CD4-positive, alpha-beta T cell (primary cell): ENCODE measurements at regions not wholly inside any gene's neighbourhood (a gene's known extent, or its start where the extent isn't known, plus 50 kb on each side); places are given as distances from the start of the nearest gene placed in this dataset.

Experiments used
- ATAC-seq: fragments of 200-7000 bp; cut with Tn5 transposase; one replicate; pipeline ENCODE4 v1.10.0; 2022; ENCODE audit warnings: mild to moderate bottlenecking; ENCODE audit not compliant: poor library complexity
- CTCF ChIA-PET: fragments of 350-600 bp; sonication (Branson Sonifier 250); formaldehyde crosslinking; loops from one replicate; lab custom pipeline; 2021; ENCODE audit warnings: antibody characterized with exemption, inconsistent platforms; lab: Charles Lee
- POLR2A ChIA-PET: fragments of 350-600 bp; sonication (Branson Sonifier 250); formaldehyde crosslinking; loops from one replicate; lab custom pipeline; 2021; ENCODE audit warnings: antibody characterized with exemption, inconsistent platforms; lab: Charles Lee
- DNase-seq, 14 experiments: peaks; one replicate each; pipeline ENCODE4 v3.0.0-alpha.2; 2013 to 2020; ENCODE audit warnings: mixed read lengths in 2 of 14
- H3K27ac ChIP-seq, 2 donors: one replicate each; pipeline versions ENCODE4 v1.5.1 to v1.7.0; 2013; ENCODE audit warnings: low read length in 2 of 2, low read depth in 1 of 2, mild to moderate bottlenecking in 1 of 2
- H3K27me3 ChIP-seq, 2 experiments: 1 replicate in 1 of 2; 2 replicates in 1 of 2; pipeline versions ENCODE4 v1.6.1 to v1.7.0; 2013; ENCODE audit warnings: low read length in 2 of 2, control low read depth in 1 of 2, mild to moderate bottlenecking in 1 of 2, moderate library complexity in 1 of 2; ENCODE audit not compliant: insufficient read depth in 2 of 2, control insufficient read depth in 1 of 2
- H3K36me3 ChIP-seq: one replicate; pipeline ENCODE4 v1.6.1; 2013; ENCODE audit warnings: low read length, control low read depth; ENCODE audit not compliant: insufficient read depth
- H3K4me1 ChIP-seq: one replicate; pipeline ENCODE4 v1.6.1; 2013; ENCODE audit warnings: low read length, control low read depth; ENCODE audit not compliant: insufficient read depth
- H3K4me3 ChIP-seq: one replicate; pipeline ENCODE4 v1.5.1; 2013; ENCODE audit warnings: mild to moderate bottlenecking, low read length, moderate library complexity
- H3K9me3 ChIP-seq, 2 experiments: 1 replicate in 1 of 2; 2 replicates in 1 of 2; pipeline versions ENCODE4 v1.6.1 to v1.7.0; 2013; ENCODE audit warnings: low read length in 2 of 2, mild to moderate bottlenecking in 2 of 2, control low read depth in 1 of 2, moderate library complexity in 1 of 2; ENCODE audit not compliant: control insufficient read depth in 1 of 2, insufficient read depth in 1 of 2
- H3K27ac Mint-ChIP-seq: one replicate; pipeline ENCODE4 v1.8.0; 2020; ENCODE audit warnings: mixed read lengths
- H3K27me3 Mint-ChIP-seq: one replicate; pipeline ENCODE4 v1.8.0; 2021; ENCODE audit warnings: mixed read lengths
- H3K36me3 Mint-ChIP-seq: one replicate; pipeline ENCODE4 v1.8.0; 2021; ENCODE audit warnings: low read depth, mixed read lengths
- H3K4me1 Mint-ChIP-seq: one replicate; pipeline ENCODE4 v1.8.0; 2021; ENCODE audit warnings: low read depth, mixed read lengths
- H3K4me3 Mint-ChIP-seq: one replicate; pipeline ENCODE4 v1.8.0; 2020; ENCODE audit warnings: mild to moderate bottlenecking, mixed read lengths
- H3K9me3 Mint-ChIP-seq: one replicate; pipeline ENCODE4 v1.8.0; 2020; ENCODE audit warnings: mixed read lengths
- intact Hi-C, 2 experiments: fragments of 100-400 bp; cut with DNase I in 1 of 2; cut with micrococcal nuclease in 1 of 2; formaldehyde crosslinking; loops; one replicate each; pipeline versions ENCODE4 v1.15.1 to v1.9.0; 2023 to 2025; cut with DNase I, micrococcal nuclease
- TF ChIP-seq, protein P1 (sequence below): fragments of 200-600 bp; IDR thresholded peaks from one replicate; pipeline ENCODE4 v1.8.0; 2022; ENCODE audit warnings: antibody characterized with exemption, mild to moderate bottlenecking

DNA sequence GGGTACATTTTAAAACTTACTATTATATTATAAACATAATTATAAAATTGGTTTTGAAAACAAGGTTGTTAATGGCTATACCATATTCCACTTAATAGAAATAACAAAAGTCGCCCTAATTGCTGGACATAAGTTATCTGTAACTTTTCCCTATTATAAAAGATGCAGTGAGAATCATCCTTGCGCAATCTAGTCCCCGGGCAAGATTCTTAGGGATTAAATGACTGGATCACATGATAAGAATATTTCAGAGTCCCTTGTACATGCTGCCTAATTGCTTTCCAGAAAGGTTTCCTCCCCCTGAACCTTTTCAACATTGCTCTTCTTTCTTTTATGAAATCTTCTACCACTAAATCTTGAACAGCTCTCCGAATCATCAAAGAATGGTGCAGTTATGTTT lies 479.8 kb upstream of the MKI67 start:
- no peaks in the 10 kb centered on the region for H3K4me1 Mint-ChIP-seq
- ATAC-seq, result no peak
- H3K27ac ChIP-seq, result no peak overlapping the region
- TF ChIP-seq, protein P1, sequence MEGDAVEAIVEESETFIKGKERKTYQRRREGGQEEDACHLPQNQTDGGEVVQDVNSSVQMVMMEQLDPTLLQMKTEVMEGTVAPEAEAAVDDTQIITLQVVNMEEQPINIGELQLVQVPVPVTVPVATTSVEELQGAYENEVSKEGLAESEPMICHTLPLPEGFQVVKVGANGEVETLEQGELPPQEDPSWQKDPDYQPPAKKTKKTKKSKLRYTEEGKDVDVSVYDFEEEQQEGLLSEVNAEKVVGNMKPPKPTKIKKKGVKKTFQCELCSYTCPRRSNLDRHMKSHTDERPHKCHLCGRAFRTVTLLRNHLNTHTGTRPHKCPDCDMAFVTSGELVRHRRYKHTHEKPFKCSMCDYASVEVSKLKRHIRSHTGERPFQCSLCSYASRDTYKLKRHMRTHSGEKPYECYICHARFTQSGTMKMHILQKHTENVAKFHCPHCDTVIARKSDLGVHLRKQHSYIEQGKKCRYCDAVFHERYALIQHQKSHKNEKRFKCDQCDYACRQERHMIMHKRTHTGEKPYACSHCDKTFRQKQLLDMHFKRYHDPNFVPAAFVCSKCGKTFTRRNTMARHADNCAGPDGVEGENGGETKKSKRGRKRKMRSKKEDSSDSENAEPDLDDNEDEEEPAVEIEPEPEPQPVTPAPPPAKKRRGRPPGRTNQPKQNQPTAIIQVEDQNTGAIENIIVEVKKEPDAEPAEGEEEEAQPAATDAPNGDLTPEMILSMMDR, result no peak
- intact Hi-C loops, result no loop called here
- peaks cover 0 to 3% of the 10 kb centered on the region in 2 experiments for H3K9me3 ChIP-seq
- H3K27ac Mint-ChIP-seq, result no peak overlapping the region
- H3K36me3 ChIP-seq, result no peaks in the 10 kb centered on the region
- peaks cover 5% of the 10 kb centered on the region for H3K27me3 Mint-ChIP-seq
- H3K27me3 ChIP-seq, result no peaks in the 10 kb centered on the region
- ChIA-PET CTCF (no interaction called here), POLR2A (no interaction called here)
- no peaks in the 10 kb centered on the region for H3K4me1 ChIP-seq
- no peak overlapping the region for H3K4me3 ChIP-seq
- H3K36me3 Mint-ChIP-seq, result no peaks in the 10 kb centered on the region
- no peak for DNase-seq
- no peak overlapping the region for H3K4me3 Mint-ChIP-seq
- H3K9me3 Mint-ChIP-seq, result no peaks in the 10 kb centered on the region

DNA sequence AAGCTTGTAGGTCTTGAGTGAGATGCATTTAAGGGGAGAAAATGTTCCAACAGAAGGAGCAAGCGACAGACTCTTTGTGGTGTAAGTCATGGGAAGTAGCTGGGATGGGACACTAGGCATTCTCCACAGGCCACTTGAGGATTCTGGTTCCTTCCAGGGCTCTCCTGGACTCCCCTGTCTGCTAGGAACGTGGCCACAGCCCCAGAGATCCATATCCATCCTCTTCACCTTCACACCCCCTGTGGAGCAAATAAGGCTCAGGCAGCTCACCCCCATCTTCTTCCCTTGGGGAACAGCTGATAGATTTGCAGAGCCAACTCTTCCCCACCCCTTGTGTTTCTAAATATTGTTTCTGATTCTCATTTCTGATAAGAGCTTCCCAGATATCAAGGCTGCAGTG lies 482.6 kb upstream of the MKI67 start:
- Histone ChIP-seq H3K27me3 (no peaks in the 10 kb centered on the region), H3K27ac (no peak overlapping the region), H3K9me3 (peaks cover 0 to 7% of the 10 kb centered on the region in 2 experiments), H3K4me1 (no peaks in the 10 kb centered on the region), H3K4me3 (no peak overlapping the region), H3K36me3 (no peaks in the 10 kb centered on the region)
- no peaks in the 10 kb centered on the region for H3K27me3 Mint-ChIP-seq
- H3K36me3 Mint-ChIP-seq, result no peaks in the 10 kb centered on the region
- intact Hi-C loops, result no loop called here
- H3K9me3 Mint-ChIP-seq, result no peaks in the 10 kb centered on the region
- no peak overlapping the region for H3K4me3 Mint-ChIP-seq
- ATAC-seq (no peak), DNase-seq (no peak)
- no peaks in the 10 kb centered on the region for H3K4me1 Mint-ChIP-seq
- ChIA-PET POLR2A (no interaction called here), CTCF (no interaction called here)
- no peak overlapping the region for H3K27ac Mint-ChIP-seq
- TF ChIP-seq, protein P1, result no peak

DNA sequence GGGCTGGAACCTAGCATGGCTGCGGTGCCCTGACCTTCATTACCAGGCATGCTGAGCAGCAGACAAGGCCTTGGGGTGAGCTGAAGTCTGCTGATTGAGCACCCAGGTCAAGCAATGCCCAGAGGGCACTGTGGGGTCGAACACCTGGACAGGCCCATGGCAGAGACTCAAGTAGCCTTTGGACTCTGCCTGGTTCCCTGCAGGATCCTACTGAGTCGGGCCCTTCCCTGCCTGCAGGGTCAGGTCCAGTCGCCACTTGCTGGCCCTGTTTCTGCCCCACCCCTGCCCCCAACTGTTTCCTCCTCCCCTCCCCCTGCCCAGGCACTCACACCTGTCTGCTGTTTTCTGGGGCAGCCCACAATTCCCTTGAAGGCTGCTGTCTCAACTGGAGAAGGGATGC lies 483.2 kb upstream of the MKI67 start:
- no peaks in the 10 kb centered on the region for H3K27me3 Mint-ChIP-seq
- no peaks in the 10 kb centered on the region for H3K4me1 Mint-ChIP-seq
- no peaks in the 10 kb centered on the region for H3K4me1 ChIP-seq
- no peaks in the 10 kb centered on the region for H3K9me3 Mint-ChIP-seq
- H3K36me3 ChIP-seq, result no peaks in the 10 kb centered on the region
- TF ChIP-seq, protein P1, result no peak
- H3K4me3 Mint-ChIP-seq, result no peak overlapping the region
- ChIA-PET POLR2A (no interaction called here), CTCF (no interaction called here)
- DNase-seq, result no peak
- peaks cover 0 to 12% of the 10 kb centered on the region in 2 experiments for H3K9me3 ChIP-seq
- H3K27ac ChIP-seq, result no peak overlapping the region
- no peaks in the 10 kb centered on the region for H3K27me3 ChIP-seq
- intact Hi-C loops, result no loop called here
- no peaks in the 10 kb centered on the region for H3K36me3 Mint-ChIP-seq
- H3K27ac Mint-ChIP-seq, result no peak overlapping the region
- no peak overlapping the region for H3K4me3 ChIP-seq
- ATAC-seq, result no peak
